SK-N-SH treated with all-trans-retinoic acid at 6 μM for 48 hours (cell line): ENCODE measurements at regions not wholly inside any gene's neighbourhood (a gene's known extent, or its start where the extent isn't known, plus 50 kb on each side); places are given as distances from the start of the nearest gene placed in this dataset.

Experiments used
- ATAC-seq: fragments of 200-7000 bp; cut with Tn5 transposase; 3 replicates; pipeline ENCODE4 v1.9.1; 2020; ENCODE audit warnings: mild to moderate bottlenecking, moderate library complexity
- ARNTL ChIP-seq: fragments of 450-650 bp; formaldehyde crosslinking; IDR thresholded peaks from 2 replicates; pipeline ENCODE4 v1.5.0; 2020; ENCODE audit warnings: low read depth, mild to moderate bottlenecking, moderate library complexity, borderline replicate concordance
- BACH2 ChIP-seq: fragments of 250-450 bp; sonication (Bioruptor Pico); IDR thresholded peaks from 2 replicates; pipeline ENCODE4 v1.9.0; 2021; ENCODE audit warnings: mild to moderate bottlenecking, borderline replicate concordance
- CSDC2 ChIP-seq: fragments of 250-450 bp; sonication (Bioruptor Pico); IDR thresholded peaks from 2 replicates; pipeline ENCODE4 v1.5.0; 2020; ENCODE audit warnings: mild to moderate bottlenecking, moderate library complexity
- ESRRG ChIP-seq: fragments of 250-450 bp; sonication (Bioruptor Pico); IDR thresholded peaks from 2 replicates; pipeline ENCODE4 v1.6.1; 2021; ENCODE audit warnings: mild to moderate bottlenecking
- GLIS3 ChIP-seq: fragments of 250-450 bp; sonication (Bioruptor Pico); IDR thresholded peaks from 2 replicates; pipeline ENCODE4 v1.5.0; 2020; ENCODE audit warnings: mild to moderate bottlenecking, moderate library complexity
- ISL1 ChIP-seq: fragments of 250-450 bp; sonication (Bioruptor Pico); IDR thresholded peaks from 2 replicates; pipeline ENCODE4 v2.1.2; 2022; ENCODE audit warnings: mild to moderate bottlenecking, moderate library complexity
- OSR1 ChIP-seq: fragments of 250-450 bp; sonication (Bioruptor Pico); IDR thresholded peaks from 2 replicates; pipeline ENCODE4 v1.8.0; 2022; ENCODE audit warnings: moderate library complexity, mild to moderate bottlenecking, inconsistent platforms
- PPARA ChIP-seq: fragments of 250-450 bp; sonication (Bioruptor Pico); IDR thresholded peaks from 2 replicates; pipeline ENCODE4 v1.5.0; 2020; ENCODE audit warnings: mild to moderate bottlenecking, borderline replicate concordance
- RARB ChIP-seq: fragments of 250-450 bp; sonication (Bioruptor Pico); IDR thresholded peaks from 2 replicates; pipeline ENCODE4 v1.8.0; 2021; ENCODE audit warnings: mild to moderate bottlenecking, moderate library complexity
- SNAI2 ChIP-seq: fragments of 250-450 bp; sonication (Bioruptor Pico); IDR thresholded peaks from 2 replicates; pipeline ENCODE4 v1.5.0; 2020; ENCODE audit warnings: mild to moderate bottlenecking, moderate library complexity
- TCF4 ChIP-seq: fragments of 250-450 bp; sonication (Bioruptor Pico); IDR thresholded peaks from 2 replicates; pipeline ENCODE4 v1.8.0; 2021; ENCODE audit warnings: mild to moderate bottlenecking, moderate library complexity, borderline replicate concordance
- TSHZ2 ChIP-seq: fragments of 250-450 bp; sonication (Bioruptor Pico); IDR thresholded peaks from 2 replicates; pipeline ENCODE4 v1.5.0; 2020; ENCODE audit warnings: mild to moderate bottlenecking, moderate library complexity
- ZC3H10 ChIP-seq: fragments of 250-450 bp; sonication (Bioruptor Pico); IDR thresholded peaks from 2 replicates; pipeline ENCODE4 v1.5.1; 2021; ENCODE audit warnings: mild to moderate bottlenecking, moderate library complexity
- ZFP3 ChIP-seq: fragments of 250-450 bp; sonication (Bioruptor Pico); IDR thresholded peaks from 2 replicates; pipeline ENCODE4 v1.5.0; 2020; ENCODE audit warnings: mild to moderate bottlenecking, moderate library complexity
- ZNF565 ChIP-seq: fragments of 450-650 bp; formaldehyde crosslinking; conservative IDR thresholded peaks from 2 replicates; pipeline ENCODE4 v1.5.0; 2020; ENCODE audit warnings: low read depth, mild to moderate bottlenecking, moderate library complexity
- ZNF8 ChIP-seq: fragments of 450-650 bp; formaldehyde crosslinking; IDR thresholded peaks from 2 replicates; pipeline ENCODE4 v1.5.0; 2020; ENCODE audit warnings: mild to moderate bottlenecking, moderate library complexity
- TF ChIP-seq, protein P1 (sequence below): fragments of 250-450 bp; sonication (Bioruptor Pico); IDR thresholded peaks from 2 replicates; pipeline ENCODE4 v1.5.1; 2020; ENCODE audit warnings: low read depth, mild to moderate bottlenecking, moderate library complexity
- TF ChIP-seq, protein P2 (sequence below): fragments of 250-450 bp; sonication (Bioruptor Pico); IDR thresholded peaks from 2 replicates; pipeline ENCODE4 v1.5.1; 2021; ENCODE audit warnings: mild to moderate bottlenecking, moderate library complexity
- TF ChIP-seq, protein P3 (sequence below): fragments of 250-450 bp; sonication (Bioruptor Pico); IDR thresholded peaks from 2 replicates; pipeline ENCODE4 v1.8.0; 2021; ENCODE audit warnings: low read depth, mild to moderate bottlenecking, moderate library complexity, borderline replicate concordance
- TF ChIP-seq, protein P4 (sequence below): fragments of 250-450 bp; sonication (Bioruptor Pico); IDR thresholded peaks from 2 replicates; pipeline ENCODE4 v1.8.0; 2020; ENCODE audit warnings: mild to moderate bottlenecking, moderate library complexity, borderline replicate concordance

- no peak for ATAC-seq
- no peak for TF ChIP-seq TSHZ2 (CRISPR knock-in tag)
- TF ChIP-seq, protein P1, sequence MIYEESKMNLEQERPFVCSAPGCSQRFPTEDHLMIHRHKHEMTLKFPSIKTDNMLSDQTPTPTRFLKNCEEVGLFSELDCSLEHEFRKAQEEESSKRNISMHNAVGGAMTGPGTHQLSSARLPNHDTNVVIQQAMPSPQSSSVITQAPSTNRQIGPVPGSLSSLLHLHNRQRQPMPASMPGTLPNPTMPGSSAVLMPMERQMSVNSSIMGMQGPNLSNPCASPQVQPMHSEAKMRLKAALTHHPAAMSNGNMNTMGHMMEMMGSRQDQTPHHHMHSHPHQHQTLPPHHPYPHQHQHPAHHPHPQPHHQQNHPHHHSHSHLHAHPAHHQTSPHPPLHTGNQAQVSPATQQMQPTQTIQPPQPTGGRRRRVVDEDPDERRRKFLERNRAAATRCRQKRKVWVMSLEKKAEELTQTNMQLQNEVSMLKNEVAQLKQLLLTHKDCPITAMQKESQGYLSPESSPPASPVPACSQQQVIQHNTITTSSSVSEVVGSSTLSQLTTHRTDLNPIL (CRISPR knock-in tag) = no peak
- TF ChIP-seq GLIS3 (CRISPR knock-in tag) = no peak
- TF ChIP-seq ZFP3 (CRISPR knock-in tag) = no peak
- TF ChIP-seq, protein P2, sequence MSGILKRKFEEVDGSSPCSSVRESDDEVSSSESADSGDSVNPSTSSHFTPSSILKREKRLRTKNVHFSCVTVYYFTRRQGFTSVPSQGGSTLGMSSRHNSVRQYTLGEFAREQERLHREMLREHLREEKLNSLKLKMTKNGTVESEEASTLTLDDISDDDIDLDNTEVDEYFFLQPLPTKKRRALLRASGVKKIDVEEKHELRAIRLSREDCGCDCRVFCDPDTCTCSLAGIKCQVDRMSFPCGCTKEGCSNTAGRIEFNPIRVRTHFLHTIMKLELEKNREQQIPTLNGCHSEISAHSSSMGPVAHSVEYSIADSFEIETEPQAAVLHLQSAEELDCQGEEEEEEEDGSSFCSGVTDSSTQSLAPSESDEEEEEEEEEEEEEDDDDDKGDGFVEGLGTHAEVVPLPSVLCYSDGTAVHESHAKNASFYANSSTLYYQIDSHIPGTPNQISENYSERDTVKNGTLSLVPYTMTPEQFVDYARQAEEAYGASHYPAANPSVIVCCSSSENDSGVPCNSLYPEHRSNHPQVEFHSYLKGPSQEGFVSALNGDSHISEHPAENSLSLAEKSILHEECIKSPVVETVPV (CRISPR knock-in tag) = no peak
- TF ChIP-seq SNAI2 (CRISPR knock-in tag) = no peak
- no peak for TF ChIP-seq ZNF565
- TF ChIP-seq BACH2 = no peak
- TF ChIP-seq ZNF8 (CRISPR knock-in tag) = no peak
- no peak for TF ChIP-seq ZC3H10 (CRISPR knock-in tag)
- TF ChIP-seq RARB (CRISPR knock-in tag) = no peak
- TF ChIP-seq TCF4 = no peak
- no peak for TF ChIP-seq OSR1
- TF ChIP-seq CSDC2 (CRISPR knock-in tag) = no peak
- no peak for TF ChIP-seq ISL1 (CRISPR knock-in tag)
- no peak for TF ChIP-seq ESRRG (CRISPR knock-in tag)
- TF ChIP-seq, protein P3, sequence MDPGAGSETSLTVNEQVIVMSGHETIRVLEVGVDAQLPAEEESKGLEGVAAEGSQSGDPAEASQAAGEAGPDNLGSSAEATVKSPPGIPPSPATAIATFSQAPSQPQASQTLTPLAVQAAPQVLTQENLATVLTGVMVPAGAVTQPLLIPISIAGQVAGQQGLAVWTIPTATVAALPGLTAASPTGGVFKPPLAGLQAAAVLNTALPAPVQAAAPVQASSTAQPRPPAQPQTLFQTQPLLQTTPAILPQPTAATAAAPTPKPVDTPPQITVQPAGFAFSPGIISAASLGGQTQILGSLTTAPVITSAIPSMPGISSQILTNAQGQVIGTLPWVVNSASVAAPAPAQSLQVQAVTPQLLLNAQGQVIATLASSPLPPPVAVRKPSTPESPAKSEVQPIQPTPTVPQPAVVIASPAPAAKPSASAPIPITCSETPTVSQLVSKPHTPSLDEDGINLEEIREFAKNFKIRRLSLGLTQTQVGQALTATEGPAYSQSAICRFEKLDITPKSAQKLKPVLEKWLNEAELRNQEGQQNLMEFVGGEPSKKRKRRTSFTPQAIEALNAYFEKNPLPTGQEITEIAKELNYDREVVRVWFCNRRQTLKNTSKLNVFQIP (CRISPR knock-in tag) = no peak
- TF ChIP-seq ARNTL = no peak
Observed at GRCh38 chr13:88022431-88023208, 351.4 kb downstream of the SLITRK5 start.

- TF ChIP-seq ZNF8 (CRISPR knock-in tag) = no peak
- TF ChIP-seq, protein P4, sequence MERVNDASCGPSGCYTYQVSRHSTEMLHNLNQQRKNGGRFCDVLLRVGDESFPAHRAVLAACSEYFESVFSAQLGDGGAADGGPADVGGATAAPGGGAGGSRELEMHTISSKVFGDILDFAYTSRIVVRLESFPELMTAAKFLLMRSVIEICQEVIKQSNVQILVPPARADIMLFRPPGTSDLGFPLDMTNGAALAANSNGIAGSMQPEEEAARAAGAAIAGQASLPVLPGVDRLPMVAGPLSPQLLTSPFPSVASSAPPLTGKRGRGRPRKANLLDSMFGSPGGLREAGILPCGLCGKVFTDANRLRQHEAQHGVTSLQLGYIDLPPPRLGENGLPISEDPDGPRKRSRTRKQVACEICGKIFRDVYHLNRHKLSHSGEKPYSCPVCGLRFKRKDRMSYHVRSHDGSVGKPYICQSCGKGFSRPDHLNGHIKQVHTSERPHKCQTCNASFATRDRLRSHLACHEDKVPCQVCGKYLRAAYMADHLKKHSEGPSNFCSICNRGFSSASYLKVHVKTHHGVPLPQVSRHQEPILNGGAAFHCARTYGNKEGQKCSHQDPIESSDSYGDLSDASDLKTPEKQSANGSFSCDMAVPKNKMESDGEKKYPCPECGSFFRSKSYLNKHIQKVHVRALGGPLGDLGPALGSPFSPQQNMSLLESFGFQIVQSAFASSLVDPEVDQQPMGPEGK (CRISPR knock-in tag) = no peak
- TF ChIP-seq OSR1 = no peak
- TF ChIP-seq BACH2 = no peak
- no peak for TF ChIP-seq PPARA
- TF ChIP-seq, protein P3 (CRISPR knock-in tag) = no peak
- no peak for TF ChIP-seq ISL1 (CRISPR knock-in tag)
- TF ChIP-seq ARNTL = no peak
- no peak for TF ChIP-seq ZC3H10 (CRISPR knock-in tag)
- no peak for ATAC-seq
Observed at GRCh38 chr13:88026241-88026640, 355.1 kb downstream of the SLITRK5 start.
